ENCODE measurements at regions not wholly inside any gene's neighbourhood (a gene's known extent, or its start where the extent isn't known, plus 50 kb on each side); places are given as distances from the start of the nearest gene placed in this dataset.

DNA sequence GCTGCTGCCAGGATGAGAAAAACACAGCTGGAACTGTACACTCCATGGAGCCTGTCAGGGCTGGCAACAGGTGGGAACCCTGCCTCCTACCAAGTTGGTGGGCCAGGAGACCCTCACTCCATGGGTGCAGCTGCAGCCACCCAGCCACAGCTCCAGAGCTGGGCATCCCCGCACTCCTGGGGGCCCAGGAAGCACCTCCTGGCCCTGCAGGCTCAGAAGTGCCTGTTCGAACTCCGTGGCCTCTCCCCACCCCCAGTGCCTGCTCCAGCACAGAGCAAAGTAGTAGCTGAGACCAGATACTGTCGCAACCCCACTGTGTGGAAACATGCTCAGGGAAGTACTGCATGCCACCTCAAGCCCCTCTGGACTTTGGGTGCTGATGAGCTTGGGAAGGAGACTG is 564.0 kb upstream of the ACO1 start:
- intact Hi-C loops (cut with DNase I; ENCODE audit: low total_unique reads): no loop called here
- H3K4me1 ChIP-seq: no peaks in the 10 kb centered on the region
- H3K9me3 ChIP-seq: no peaks in the 10 kb centered on the region
- WGBS, 2 donors: 89 to 92% methylated on average over 3 to 4 of the region's 4 CpGs
- H3K27me3 ChIP-seq: no peaks in the 10 kb centered on the region
- no peak overlapping the region for H3K4me3 ChIP-seq
- H3K36me3 ChIP-seq (ENCODE audit: low read depth, missing control alignments): no peaks in the 10 kb centered on the region
- TF ChIP-seq POLR2A (IDR thresholded peaks at IDR 0.05): no peak
- TF ChIP-seq, protein P1, sequence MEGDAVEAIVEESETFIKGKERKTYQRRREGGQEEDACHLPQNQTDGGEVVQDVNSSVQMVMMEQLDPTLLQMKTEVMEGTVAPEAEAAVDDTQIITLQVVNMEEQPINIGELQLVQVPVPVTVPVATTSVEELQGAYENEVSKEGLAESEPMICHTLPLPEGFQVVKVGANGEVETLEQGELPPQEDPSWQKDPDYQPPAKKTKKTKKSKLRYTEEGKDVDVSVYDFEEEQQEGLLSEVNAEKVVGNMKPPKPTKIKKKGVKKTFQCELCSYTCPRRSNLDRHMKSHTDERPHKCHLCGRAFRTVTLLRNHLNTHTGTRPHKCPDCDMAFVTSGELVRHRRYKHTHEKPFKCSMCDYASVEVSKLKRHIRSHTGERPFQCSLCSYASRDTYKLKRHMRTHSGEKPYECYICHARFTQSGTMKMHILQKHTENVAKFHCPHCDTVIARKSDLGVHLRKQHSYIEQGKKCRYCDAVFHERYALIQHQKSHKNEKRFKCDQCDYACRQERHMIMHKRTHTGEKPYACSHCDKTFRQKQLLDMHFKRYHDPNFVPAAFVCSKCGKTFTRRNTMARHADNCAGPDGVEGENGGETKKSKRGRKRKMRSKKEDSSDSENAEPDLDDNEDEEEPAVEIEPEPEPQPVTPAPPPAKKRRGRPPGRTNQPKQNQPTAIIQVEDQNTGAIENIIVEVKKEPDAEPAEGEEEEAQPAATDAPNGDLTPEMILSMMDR (IDR thresholded peaks at IDR 0.05): no peak
- DNase-seq: no peak
- no peak overlapping the region for H3K27ac ChIP-seq

DNA sequence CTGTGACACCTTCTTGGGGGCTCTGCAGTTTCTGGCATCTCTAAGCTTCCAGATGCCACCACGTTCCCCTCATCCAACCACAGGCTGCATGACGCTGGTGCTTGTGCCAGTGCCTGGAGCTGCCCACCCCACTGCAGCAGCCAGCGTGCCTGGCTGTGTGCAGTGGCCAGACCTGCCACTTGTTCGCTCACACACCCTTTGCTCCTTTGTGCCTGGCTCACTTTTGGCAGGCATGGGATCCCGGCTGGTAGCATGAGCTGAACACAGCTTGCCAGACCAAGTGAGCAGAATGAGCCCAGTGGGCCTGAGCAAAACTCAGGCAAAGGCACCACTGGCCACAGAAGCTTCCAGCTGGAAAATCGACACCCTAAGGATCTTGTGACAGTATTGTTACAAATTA is 562.9 kb upstream of the ACO1 start:
- intact Hi-C loops (cut with DNase I; ENCODE audit: low total_unique reads): no loop called here
- Histone ChIP-seq H3K36me3 (ENCODE audit: low read depth, missing control alignments) (no peaks in the 10 kb centered on the region), H3K27me3 (no peaks in the 10 kb centered on the region), H3K27ac (no peak overlapping the region), H3K4me1 (no peaks in the 10 kb centered on the region), H3K9me3 (no peaks in the 10 kb centered on the region), H3K4me3 (no peak overlapping the region)
- no peak for DNase-seq
- no peak for TF ChIP-seq POLR2A (IDR thresholded peaks at IDR 0.05)
- TF ChIP-seq, protein P1 (IDR thresholded peaks at IDR 0.05): no peak
- 85 to 93% methylated on average over 3 to 6 of the region's 6 CpGs for whole genome bisulfite sequencing, 2 donors

DNA sequence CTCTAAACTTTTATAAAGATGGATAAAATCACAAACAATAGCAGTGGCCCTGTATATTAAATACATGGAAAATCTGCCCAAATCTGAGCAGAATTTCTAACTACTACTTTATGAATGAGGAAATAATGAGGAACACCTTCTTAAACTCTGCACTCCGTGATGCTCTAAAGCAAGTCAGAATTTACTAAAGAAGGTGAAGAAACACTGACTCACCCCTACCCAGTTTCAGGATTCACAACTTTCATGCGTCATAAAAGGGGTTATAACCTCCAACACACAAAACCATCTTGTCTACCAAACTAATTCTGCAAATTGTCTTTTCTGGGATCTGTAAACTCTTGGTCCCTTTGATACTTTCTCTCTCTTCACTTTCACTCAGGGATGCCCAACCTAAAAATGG is 561.1 kb upstream of the ACO1 start:
- 79 to 94% methylated on average over 2 of the region's 2 CpGs for WGBS, 2 donors

DNA sequence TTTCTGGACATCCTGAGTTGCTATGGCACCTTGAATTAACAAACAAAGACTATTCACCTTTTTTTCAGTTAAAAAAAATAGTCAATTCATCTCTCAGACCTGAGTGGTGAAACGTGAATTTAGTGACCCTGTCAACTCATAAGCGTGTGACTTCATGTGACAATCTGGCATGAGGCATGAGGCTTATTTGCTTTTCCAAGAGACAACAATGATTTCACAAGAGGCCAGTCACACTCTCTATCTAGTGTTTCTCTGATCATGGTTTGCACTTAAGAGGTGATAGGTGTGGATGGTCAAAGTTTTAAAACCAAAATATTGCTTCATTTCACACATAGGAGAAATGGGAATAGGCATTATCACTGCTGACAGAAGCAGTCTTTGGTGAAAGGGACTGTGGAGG is 559.6 kb upstream of the ACO1 start:
- intact Hi-C loops (cut with DNase I; ENCODE audit: low total_unique reads): no loop called here
- Histone ChIP-seq H3K36me3 (ENCODE audit: low read depth, missing control alignments) (no peaks in the 10 kb centered on the region), H3K27me3 (no peaks in the 10 kb centered on the region), H3K4me3 (no peak overlapping the region), H3K27ac (no peak overlapping the region), H3K4me1 (no peaks in the 10 kb centered on the region), H3K9me3 (no peaks in the 10 kb centered on the region)
- 78 to 83% methylated on average over 2 of the region's 2 CpGs for WGBS, 2 donors
- no peak for TF ChIP-seq POLR2A (IDR thresholded peaks at IDR 0.05)
- TF ChIP-seq, protein P1 (IDR thresholded peaks at IDR 0.05): no peak
- DNase-seq: no peak

More for the DNA sequence above, 561.1 kb upstream of the ACO1 start:
- H3K27ac ChIP-seq: no peak overlapping the region
- H3K9me3 ChIP-seq: no peaks in the 10 kb centered on the region
- no peaks in the 10 kb centered on the region for H3K36me3 ChIP-seq (ENCODE audit: low read depth, missing control alignments)
- intact Hi-C loops (cut with DNase I; ENCODE audit: low total_unique reads): no loop called here
- H3K27me3 ChIP-seq: no peaks in the 10 kb centered on the region
- DNase-seq: no peak
- TF ChIP-seq, protein P1 (IDR thresholded peaks at IDR 0.05): no peak
- TF ChIP-seq POLR2A (IDR thresholded peaks at IDR 0.05): no peak
- H3K4me1 ChIP-seq: no peaks in the 10 kb centered on the region
- no peak overlapping the region for H3K4me3 ChIP-seq

DNA sequence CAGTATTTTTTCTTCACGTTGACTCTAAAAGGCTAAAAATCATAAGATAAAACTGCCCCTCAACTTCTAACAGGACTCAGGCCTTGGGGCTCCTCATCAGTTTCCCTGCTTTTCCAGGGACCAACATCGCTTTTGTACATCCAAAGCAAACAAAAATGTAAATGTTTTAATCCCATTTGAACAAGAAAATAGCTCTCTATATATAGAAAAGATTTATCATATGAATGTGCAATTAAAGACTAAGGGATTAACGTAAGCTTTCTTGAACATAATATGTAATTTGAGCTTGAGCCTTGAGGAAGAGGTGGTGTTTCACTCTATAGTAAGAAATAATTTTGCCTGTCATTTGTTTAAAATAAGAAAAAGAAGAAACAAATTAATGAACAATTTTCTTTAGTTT is 547.2 kb upstream of the ACO1 start:
- intact Hi-C loops (cut with DNase I; ENCODE audit: low total_unique reads): no loop called here
- no peaks in the 10 kb centered on the region for H3K4me1 ChIP-seq
- H3K36me3 ChIP-seq (ENCODE audit: low read depth, missing control alignments): no peaks in the 10 kb centered on the region
- no peak overlapping the region for H3K4me3 ChIP-seq
- TF ChIP-seq, protein P1 (IDR thresholded peaks at IDR 0.05): no peak
- no peak for TF ChIP-seq POLR2A (IDR thresholded peaks at IDR 0.05)
- no peak overlapping the region for H3K27ac ChIP-seq
- H3K27me3 ChIP-seq: no peaks in the 10 kb centered on the region
- no peaks in the 10 kb centered on the region for H3K9me3 ChIP-seq
- DNase-seq: no peak
- 92 to 93% methylated on average over 3 of the region's 3 CpGs for WGBS, 2 donors

Data from testis (tissue), 2 donors.